Effector memory CD4-positive, alpha-beta T cell (primary cell): ENCODE measurements at regions not wholly inside any gene's neighbourhood (a gene's known extent, or its start where the extent isn't known, plus 50 kb on each side); places are given as distances from the start of the nearest gene placed in this dataset.

Experiments
- DNase-seq, 3 donors: peaks; one replicate each; pipeline ENCODE4 v3.0.0-alpha.2; 2020
- H3K27ac ChIP-seq: 2 replicates; pipeline ENCODE4 v1.7.0; 2013; ENCODE audit warnings: mild to moderate bottlenecking, low read length, moderate library complexity; ENCODE audit not compliant: insufficient read depth, poor library complexity, severe bottlenecking
- H3K27me3 ChIP-seq: replicated peaks from 2 replicates; pipeline ENCODE4 v1.7.0; 2013; ENCODE audit warnings: mild to moderate bottlenecking, low read length; ENCODE audit not compliant: insufficient read depth, control insufficient read depth, poor library complexity, severe bottlenecking
- H3K36me3 ChIP-seq: 2 replicates; pipeline ENCODE4 v1.7.0; 2013; ENCODE audit warnings: mild to moderate bottlenecking, low read length, moderate library complexity; ENCODE audit not compliant: control insufficient read depth, insufficient read depth
- H3K4me1 ChIP-seq: 2 replicates; pipeline ENCODE4 v1.7.0; 2013; ENCODE audit warnings: low read length, mild to moderate bottlenecking; ENCODE audit not compliant: control insufficient read depth, insufficient read depth, poor library complexity, severe bottlenecking
- H3K4me3 ChIP-seq: 2 replicates; pipeline ENCODE4 v1.7.0; 2013; ENCODE audit warnings: low read length, low read depth, mild to moderate bottlenecking; ENCODE audit not compliant: insufficient read depth, poor library complexity, severe bottlenecking
- H3K9me3 ChIP-seq: 2 replicates; pipeline ENCODE4 v1.7.0; 2013; ENCODE audit warnings: mild to moderate bottlenecking, low read length, moderate library complexity; ENCODE audit not compliant: control insufficient read depth

DNA sequence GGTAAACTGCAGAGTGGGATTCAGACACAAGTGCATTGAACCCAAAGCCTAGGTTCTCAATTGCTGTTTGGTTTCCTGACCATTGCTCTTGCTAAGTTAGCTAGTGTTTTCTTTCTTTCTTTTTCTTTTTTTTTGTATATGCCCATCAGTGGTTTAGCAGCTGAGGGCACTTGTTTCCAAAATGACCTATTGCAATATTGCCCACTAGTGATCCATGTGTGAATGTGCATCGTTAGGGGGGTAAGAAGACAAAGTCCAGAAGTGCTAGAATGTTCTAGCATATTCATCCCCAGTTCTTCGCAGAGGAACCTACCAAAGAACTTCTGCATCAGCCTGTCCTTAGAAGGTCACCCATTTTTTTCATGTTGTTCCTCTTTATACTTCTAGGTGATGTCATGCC is 252.8 kb upstream of the GPR26 start:
- Histone ChIP-seq H3K9me3 (no peaks in the 10 kb centered on the region), H3K4me3 (no peak overlapping the region), H3K4me1 (no peaks in the 10 kb centered on the region), H3K36me3 (no peaks in the 10 kb centered on the region), H3K27ac (no peak overlapping the region), H3K27me3 (no peaks in the 10 kb centered on the region)
- no peak for DNase-seq

DNA sequence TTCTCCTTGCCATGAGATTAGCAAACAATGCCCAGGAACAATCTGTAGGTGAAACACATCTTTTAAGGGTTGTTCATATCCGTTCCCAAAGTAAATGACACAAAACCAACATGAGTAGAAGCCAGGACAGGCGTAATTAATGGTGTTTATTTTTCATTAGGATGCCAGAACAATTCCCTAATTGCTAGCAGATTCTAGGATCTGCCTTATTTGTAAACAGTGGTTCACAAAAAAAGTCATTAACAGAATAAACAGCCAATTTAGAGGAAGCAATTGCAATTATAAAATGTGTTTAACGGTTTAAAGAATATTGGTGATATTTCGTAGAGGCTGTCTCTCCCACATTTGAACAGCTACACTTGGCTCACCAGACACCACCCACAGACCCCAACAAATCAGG is 250.6 kb upstream of the GPR26 start:
- H3K27ac ChIP-seq = no peak overlapping the region
- H3K36me3 ChIP-seq = no peaks in the 10 kb centered on the region
- no peak for DNase-seq
- H3K4me1 ChIP-seq = no peaks in the 10 kb centered on the region
- H3K9me3 ChIP-seq = no peaks in the 10 kb centered on the region
- H3K27me3 ChIP-seq = no peaks in the 10 kb centered on the region
- H3K4me3 ChIP-seq = no peak overlapping the region

DNA sequence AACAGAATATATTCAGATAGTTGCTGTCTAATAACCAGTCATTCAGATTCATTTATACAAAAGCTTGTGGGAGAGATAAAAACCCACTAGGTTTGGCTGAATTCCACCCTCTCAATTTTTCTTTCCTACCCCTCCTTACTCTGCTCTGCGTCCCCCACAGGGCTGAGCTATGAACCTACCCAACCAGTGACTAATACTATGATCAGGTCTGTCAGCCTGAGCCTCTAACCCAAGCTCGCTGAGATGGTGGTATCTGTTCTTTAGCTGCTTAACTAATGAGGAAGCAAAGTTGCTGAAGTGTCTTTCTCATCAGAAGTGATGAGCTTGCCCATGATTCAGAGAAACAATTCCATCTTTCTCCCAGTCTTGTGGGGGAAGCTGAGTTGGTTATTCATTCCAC is 248.7 kb upstream of the GPR26 start:
- no peak overlapping the region for H3K4me3 ChIP-seq
- H3K36me3 ChIP-seq = no peaks in the 10 kb centered on the region
- no peak overlapping the region for H3K27ac ChIP-seq
- no peak for DNase-seq
- no peaks in the 10 kb centered on the region for H3K27me3 ChIP-seq
- no peaks in the 10 kb centered on the region for H3K4me1 ChIP-seq
- no peaks in the 10 kb centered on the region for H3K9me3 ChIP-seq

DNA sequence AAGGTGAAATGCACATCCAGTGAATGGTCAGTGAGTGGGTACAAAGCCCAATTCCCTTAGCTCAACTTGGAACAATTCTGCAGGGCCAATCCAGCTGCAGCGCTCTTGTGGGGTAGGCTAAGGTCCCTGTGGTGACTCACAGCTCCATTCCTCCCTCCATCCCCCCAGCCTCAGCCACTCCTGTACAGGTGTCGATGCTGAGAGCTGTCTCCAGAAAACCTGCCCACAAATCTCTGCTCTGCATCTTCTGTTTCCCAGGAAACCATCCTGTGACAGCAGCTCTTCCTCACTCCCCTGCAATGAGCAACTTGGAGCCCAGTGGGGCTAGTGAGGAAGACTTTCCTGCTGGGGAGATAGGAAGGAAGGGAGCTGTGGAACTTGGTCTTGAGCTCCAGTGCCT is 244.7 kb upstream of the GPR26 start:
- no peak overlapping the region for H3K4me3 ChIP-seq
- H3K4me1 ChIP-seq = no peaks in the 10 kb centered on the region
- no peak for DNase-seq
- H3K36me3 ChIP-seq = no peaks in the 10 kb centered on the region
- no peaks in the 10 kb centered on the region for H3K9me3 ChIP-seq
- H3K27ac ChIP-seq = no peak overlapping the region
- no peaks in the 10 kb centered on the region for H3K27me3 ChIP-seq

DNA sequence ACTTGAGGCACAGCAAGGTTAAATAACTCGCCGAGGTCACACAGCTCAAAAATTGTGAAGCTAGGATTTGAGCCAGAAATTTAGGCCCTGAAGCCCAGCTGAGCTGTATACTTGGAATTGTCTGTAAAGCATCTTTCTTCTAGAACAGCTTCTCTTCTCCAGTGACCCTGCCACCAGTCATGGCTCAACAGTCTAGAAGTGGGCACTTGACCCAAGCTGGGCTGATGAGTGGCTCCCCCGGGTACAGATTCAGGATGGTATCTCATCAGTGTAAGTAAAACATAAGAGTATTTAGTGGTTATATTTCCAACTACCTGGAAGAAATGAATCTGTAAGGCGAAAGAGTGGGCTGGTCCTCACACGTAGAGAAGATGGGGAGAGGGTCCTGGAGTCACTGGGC is 243.9 kb upstream of the GPR26 start:
- Histone ChIP-seq H3K36me3 (no peaks in the 10 kb centered on the region), H3K9me3 (no peaks in the 10 kb centered on the region), H3K4me3 (no peak overlapping the region), H3K4me1 (no peaks in the 10 kb centered on the region), H3K27ac (no peak overlapping the region), H3K27me3 (no peaks in the 10 kb centered on the region)
- no peak for DNase-seq

DNA sequence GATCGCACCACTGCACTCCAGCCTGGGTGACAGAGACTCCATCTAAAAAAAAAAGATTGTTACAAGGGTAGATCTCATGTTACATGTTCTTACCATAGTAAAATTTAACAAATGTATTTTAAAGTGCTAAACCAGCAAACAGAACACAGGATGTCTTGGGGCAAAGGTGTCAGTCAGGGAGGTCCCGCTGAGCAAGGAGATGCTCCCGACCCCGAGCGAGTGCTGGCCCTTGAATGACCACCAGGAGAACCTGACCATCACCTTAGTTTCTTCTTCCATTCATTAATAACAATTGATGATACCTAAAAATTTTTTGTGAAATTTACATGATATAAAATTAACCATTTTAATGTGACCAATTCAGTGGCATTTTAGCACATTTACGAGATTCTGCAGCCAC is 241.6 kb upstream of the GPR26 start:
- H3K9me3 ChIP-seq = no peaks in the 10 kb centered on the region
- no peak overlapping the region for H3K4me3 ChIP-seq
- H3K36me3 ChIP-seq = no peaks in the 10 kb centered on the region
- no peaks in the 10 kb centered on the region for H3K4me1 ChIP-seq
- no peaks in the 10 kb centered on the region for H3K27me3 ChIP-seq
- no peak overlapping the region for H3K27ac ChIP-seq
- no peak for DNase-seq

DNA sequence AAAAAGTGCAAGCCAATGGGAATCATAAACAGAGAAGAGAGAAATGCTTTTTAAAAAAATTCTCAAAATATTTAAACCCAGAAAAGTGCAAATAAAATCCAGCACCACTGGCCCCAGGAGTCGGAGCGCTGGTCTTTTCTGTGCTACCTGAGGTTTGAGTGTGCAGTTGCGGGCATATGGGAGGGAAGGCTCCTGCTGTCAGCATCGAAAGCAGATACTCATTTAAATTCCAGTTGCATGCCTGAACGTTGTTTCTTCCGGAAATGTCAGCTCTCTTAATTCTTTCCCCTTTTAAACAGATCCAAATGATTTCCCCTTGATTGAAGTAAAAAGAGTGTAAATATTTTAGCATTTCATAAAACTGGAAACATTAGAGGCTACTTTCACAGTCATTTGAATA is 240.5 kb upstream of the GPR26 start:
- Histone ChIP-seq H3K27me3 (no peaks in the 10 kb centered on the region), H3K4me3 (no peak overlapping the region)
- DNase-seq = no peak

DNA sequence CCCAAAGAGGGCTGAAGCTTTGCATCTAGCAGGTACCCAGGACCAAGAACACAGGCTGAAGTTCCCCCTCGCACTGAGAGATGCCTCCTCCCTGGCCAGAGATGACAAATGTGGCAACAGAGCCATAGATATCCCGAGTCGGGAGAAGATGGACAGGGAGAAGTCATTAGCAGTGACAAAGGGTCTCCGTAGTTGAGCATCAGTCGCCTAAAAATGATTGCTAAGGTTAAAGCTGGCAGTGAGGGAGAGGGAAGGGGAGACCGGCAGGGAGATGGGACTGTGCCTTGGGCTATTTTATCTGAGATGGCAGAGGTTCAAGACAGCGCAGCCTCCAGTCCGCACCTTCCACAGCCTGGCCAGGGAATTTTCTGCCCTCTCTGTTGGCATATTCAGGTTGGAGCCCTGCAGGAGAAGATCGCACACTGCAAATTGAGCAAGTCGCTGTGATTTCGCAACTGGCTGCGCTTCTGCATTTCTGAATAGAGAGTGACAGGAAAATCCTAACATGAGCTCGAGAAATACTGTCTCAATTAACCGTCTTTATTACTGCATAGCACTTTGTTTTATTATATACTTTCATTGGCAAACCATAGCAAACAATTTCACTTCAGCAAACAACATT is 238.9 kb upstream of the GPR26 start:
- no peak overlapping the region for H3K4me3 ChIP-seq
- DNase-seq = no peak
- H3K27me3 ChIP-seq = no peaks in the 10 kb centered on the region
- no peak overlapping the region for H3K27ac ChIP-seq
- no peaks in the 10 kb centered on the region for H3K4me1 ChIP-seq
- no peaks in the 10 kb centered on the region for H3K9me3 ChIP-seq
- H3K36me3 ChIP-seq = no peaks in the 10 kb centered on the region

More for the DNA sequence above, 240.5 kb upstream of the GPR26 start:
- no peaks in the 10 kb centered on the region for H3K9me3 ChIP-seq
- no peak overlapping the region for H3K27ac ChIP-seq
- H3K4me1 ChIP-seq = no peaks in the 10 kb centered on the region
- no peaks in the 10 kb centered on the region for H3K36me3 ChIP-seq

DNA sequence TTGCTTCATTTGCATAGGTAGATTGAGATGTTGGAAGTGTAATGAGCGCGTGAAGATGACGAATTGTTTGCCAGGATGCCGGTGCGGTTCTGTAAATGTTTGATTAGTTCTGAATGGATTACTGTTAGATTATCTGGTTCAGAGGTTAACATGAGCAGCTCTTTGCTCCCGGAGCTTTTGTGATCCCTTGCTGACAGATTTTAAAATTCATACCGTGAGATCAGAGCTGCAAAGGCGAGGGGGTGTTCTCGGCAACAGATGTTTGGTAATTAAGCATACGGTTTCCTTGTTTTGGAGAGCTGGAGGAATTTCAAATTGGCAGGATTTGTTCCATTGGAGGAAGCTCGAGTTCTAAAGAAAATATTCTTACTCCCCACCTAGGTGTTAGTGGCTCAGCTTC is 237.8 kb upstream of the GPR26 start:
- Histone ChIP-seq H3K4me1 (no peaks in the 10 kb centered on the region), H3K4me3 (no peak overlapping the region), H3K27me3 (no peaks in the 10 kb centered on the region), H3K9me3 (no peaks in the 10 kb centered on the region), H3K36me3 (no peaks in the 10 kb centered on the region), H3K27ac (no peak overlapping the region)
- DNase-seq = no peak

DNA sequence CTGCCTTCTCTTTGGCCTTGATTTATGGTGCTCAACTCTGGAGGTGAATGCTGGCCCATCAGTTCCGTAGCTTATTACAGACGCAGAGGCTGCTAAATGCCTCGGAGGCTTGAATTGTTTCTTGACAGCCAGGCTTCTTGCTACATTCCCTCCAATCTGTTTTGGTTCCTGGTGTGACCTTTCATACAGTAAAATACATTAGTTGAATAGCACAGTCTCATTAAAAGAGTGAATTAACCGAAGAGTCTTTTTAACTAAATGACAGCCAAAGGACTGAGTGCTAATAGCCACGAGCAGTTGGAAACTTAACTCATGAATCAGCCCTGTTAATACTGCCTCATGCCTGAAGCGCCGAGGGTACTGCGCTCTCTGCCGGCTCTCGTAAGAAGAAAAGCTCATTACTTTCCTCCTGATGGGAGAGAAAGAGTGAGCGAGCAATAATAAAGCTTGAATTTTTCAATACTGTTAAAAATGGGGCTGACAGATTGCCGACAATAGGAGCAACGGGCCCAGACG is 236.4 kb upstream of the GPR26 start:
- H3K4me3 ChIP-seq = no peak overlapping the region
- H3K27me3 ChIP-seq = no peaks in the 10 kb centered on the region
- no peaks in the 10 kb centered on the region for H3K36me3 ChIP-seq
- H3K27ac ChIP-seq = no peak overlapping the region
- H3K4me1 ChIP-seq = no peaks in the 10 kb centered on the region
- no peak for DNase-seq
- H3K9me3 ChIP-seq = no peaks in the 10 kb centered on the region
